AG10803 (cell line): ENCODE measurements at regions not wholly inside any gene's neighbourhood (a gene's known extent, or its start where the extent isn't known, plus 50 kb on each side); places are given as distances from the start of the nearest gene placed in this dataset.
A peak's percentile ranks its signal among the peaks of the same experiment; 100 is the strongest.

Experiments used
- DNase-seq: peaks from one replicate; pipeline ENCODE4 v3.0.0; 2010; ENCODE audit warnings: low read depth
- H3K4me3 ChIP-seq: 2 replicates; pipeline ENCODE4 v1.5.1; 2011; ENCODE audit warnings: mild to moderate bottlenecking, low read length, control low read depth
- TF ChIP-seq, protein P1 (sequence below): conservative IDR thresholded peaks from 2 replicates; pipeline ENCODE4 v1.5.1; 2011; ENCODE audit warnings: mild to moderate bottlenecking, low read length, control low read depth, inconsistent platforms

DNA sequence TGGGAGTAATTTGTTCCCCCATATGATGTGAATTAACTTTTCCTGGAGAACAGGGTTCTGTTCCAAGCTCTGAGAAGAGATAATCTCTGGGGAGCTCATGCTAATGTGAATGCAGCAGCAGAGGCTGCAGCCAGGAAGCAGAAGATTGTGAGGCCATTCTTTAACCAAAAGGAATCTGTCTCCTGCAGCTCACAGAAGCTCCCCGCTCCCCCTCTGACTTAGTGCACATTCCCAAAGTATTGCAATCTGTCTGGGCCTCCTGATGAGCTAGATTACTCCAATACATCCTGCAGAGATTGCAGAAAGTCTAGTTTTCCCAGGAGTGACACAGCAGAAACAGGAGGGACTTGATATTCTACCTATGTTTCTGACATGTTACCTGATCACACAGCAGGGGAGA lies 420.6 kb upstream of the FAT3 start:
- TF ChIP-seq, protein P1, sequence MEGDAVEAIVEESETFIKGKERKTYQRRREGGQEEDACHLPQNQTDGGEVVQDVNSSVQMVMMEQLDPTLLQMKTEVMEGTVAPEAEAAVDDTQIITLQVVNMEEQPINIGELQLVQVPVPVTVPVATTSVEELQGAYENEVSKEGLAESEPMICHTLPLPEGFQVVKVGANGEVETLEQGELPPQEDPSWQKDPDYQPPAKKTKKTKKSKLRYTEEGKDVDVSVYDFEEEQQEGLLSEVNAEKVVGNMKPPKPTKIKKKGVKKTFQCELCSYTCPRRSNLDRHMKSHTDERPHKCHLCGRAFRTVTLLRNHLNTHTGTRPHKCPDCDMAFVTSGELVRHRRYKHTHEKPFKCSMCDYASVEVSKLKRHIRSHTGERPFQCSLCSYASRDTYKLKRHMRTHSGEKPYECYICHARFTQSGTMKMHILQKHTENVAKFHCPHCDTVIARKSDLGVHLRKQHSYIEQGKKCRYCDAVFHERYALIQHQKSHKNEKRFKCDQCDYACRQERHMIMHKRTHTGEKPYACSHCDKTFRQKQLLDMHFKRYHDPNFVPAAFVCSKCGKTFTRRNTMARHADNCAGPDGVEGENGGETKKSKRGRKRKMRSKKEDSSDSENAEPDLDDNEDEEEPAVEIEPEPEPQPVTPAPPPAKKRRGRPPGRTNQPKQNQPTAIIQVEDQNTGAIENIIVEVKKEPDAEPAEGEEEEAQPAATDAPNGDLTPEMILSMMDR, result no peak
- no peak overlapping the region for H3K4me3 ChIP-seq
- peak; percentile 36 for DNase-seq

DNA sequence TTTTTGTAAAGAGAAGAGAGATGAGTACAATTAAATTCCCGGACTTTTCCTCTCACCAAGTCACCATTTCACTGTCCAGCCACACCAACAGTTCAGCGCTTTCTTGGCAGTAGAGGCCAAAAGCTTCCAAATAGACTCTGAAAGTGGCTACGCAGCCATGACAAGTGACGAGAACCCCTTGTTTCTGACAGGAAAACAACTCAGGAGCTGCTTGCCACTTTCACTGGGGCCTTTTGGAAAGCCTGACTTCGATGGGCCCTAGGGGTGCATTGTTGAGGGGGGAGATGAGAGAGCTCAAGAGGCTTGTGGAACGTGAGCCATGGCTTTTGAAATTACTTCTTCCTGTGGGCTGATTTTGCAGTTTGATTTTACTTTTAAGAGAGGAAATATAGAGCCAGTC lies 422.1 kb upstream of the FAT3 start:
- H3K4me3 ChIP-seq, result no peak overlapping the region
- DNase-seq, result no peak
- TF ChIP-seq, protein P1, result no peak

DNA sequence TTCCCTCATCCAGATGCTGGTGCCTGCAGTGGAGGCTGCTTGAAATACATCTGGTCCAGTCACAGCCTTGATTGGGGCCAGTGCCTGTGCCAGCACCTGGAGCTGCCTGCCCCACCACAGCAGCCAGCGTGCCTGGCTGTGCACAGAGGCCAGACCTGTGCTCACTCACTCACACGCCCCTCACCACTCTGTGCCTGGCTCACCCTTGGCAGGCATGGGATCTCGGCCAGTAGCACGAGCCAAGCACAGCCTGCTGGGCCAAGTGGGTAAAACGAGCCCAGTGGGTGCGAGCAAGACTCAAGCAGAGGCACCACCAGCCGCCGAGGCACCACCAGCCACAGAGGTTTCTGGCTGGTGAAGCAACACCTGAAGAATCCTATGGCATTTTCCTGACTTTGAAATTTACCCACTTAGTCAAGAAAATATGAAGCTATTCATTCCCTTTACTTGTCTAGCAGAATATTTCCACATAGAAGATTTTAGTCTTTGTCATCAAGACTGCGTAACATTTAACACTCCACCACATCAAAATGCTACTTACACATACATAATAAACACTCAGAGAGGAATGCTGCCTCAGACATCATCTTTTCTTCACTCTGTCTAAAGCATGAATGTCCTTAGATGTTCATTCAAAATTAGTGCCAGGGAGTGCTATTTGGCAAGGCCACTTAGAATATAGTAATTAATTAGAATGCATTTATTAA lies 424.3 kb upstream of the FAT3 start:
- DNase-seq, result peak; percentile 7
- H3K4me3 ChIP-seq, result no peak overlapping the region
- TF ChIP-seq, protein P1, result no peak

DNA sequence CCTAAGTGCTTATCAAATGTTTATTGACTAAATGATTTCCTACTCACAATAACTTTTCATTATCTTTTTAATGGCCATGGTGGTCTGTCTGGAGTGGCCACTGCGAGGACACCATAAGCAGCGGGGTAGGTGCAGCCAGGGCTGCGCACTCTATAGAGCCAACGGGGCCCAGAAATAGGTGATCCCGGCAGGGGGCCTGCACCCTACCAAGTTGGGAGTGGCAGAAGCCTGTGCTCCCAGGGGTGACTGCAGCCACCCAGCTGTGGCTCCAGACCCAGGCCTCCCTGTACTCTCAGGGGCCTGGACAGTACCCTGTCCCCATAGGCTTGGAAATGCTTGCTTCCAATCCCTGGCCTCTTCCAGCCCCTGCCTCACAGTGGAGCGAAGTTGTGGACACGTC lies 426.4 kb upstream of the FAT3 start:
- TF ChIP-seq, protein P1, result no peak

DNA sequence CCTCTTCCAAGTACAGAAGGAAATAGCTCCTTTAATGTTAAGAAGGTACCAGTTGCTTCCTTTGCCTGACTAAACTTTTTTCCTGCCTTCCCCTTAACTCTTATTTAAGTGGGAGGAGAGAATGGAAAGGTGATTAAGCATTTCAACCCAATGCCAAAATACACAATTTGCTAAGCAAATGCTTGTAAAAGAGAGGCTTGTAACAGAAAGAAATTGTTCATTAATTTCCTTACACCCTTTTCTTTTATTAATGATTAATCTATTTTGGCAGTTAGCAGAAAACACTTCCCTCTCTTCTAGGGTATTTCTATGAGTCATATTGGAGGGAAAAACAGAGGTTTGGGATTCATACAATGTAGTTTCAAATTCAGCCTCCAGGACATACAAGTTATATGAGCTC lies 427.6 kb upstream of the FAT3 start:
- DNase-seq, result no peak
- H3K4me3 ChIP-seq, result no peak overlapping the region
- TF ChIP-seq, protein P1, result no peak

More for the DNA sequence above, 426.4 kb upstream of the FAT3 start:
- no peak for DNase-seq
- H3K4me3 ChIP-seq, result no peak overlapping the region

DNA sequence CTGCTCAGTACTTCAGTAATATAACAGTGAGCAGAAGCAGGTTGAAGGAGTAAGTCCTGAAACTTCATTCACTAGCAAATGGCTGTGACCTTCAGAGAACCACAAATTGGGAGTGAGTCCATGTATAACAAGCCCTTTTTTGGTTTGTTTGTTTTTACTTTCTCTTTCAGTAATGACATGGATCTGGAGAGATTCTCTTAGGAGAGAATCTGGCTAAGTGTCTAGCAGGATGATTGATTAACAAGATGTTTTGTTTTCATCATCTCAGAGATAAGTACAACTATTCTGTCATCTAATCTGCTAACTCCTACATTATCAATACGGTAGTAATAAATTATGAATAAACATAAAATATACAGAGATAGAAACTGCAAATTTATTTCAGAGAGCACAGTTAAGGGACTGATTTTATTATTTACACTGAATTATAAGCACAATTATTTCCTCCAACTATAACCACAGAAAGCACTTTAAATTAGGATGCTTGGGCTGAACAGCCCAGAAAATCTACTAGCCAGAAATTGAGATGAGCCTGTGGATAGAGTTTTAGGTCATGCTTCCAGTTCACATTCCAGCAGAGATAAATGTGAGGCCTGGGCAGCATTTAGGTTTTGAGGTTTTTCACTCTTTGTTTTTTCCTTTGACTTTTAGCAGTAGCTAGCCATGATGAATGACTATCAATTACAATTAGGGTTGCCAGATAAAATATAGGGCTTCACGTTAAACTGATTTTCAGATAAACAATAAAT lies 429.3 kb upstream of the FAT3 start:
- TF ChIP-seq, protein P1, result no peak
- H3K4me3 ChIP-seq, result no peak overlapping the region
- no peak for DNase-seq

DNA sequence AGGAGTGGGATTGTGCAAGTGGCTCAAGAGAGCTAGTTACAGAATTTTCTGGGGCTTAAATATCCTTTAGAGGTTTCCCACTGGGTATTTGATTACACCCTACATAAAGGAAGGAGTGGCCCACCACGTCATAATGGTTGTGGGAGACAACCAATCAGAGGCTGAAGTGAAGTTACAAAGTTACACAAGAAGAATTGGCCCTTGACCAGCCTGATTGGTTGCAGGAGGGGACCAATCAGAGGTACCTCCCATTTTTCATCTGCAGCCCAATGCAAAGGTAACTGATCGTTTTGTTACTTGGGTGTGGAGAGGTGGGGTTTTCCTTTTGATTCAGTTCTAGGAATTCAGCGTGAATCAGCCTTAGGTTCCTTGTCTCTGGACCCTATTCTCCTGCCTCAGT lies 430.5 kb upstream of the FAT3 start:
- TF ChIP-seq, protein P1, result no peak
- no peak for DNase-seq
- H3K4me3 ChIP-seq, result no peak overlapping the region
